Astrocyte (in vitro differentiated cells and primary cell): ENCODE measurements at regions not wholly inside any gene's neighbourhood (a gene's known extent, or its start where the extent isn't known, plus 50 kb on each side); places are given as distances from the start of the nearest gene placed in this dataset.

Experiments used
- CTCF ChIP-seq: IDR thresholded peaks from 2 replicates; pipeline ENCODE4 v1.5.1; 2011; ENCODE audit warnings: low read depth, mild to moderate bottlenecking, inconsistent platforms, low read length, moderate library complexity; ENCODE audit not compliant: insufficient read depth
- EZH2 ChIP-seq: IDR thresholded peaks from 2 replicates; pipeline ENCODE4 v1.6.1; 2012; ENCODE audit warnings: mild to moderate bottlenecking, low read length, inconsistent platforms; ENCODE audit not compliant: insufficient read depth

GRCh38 chr20:48489046-48489463 lies 338.7 kb downstream of the PREX1 start:
- TF ChIP-seq EZH2 (no peak), CTCF (no peak)
